H1 (cell line): ENCODE measurements at regions not wholly inside any gene's neighbourhood (a gene's known extent, or its start where the extent isn't known, plus 50 kb on each side); places are given as distances from the start of the nearest gene placed in this dataset.

Experiments used
- CHD7 ChIP-seq: fragments of 300-600 bp; sonication (generic); IDR thresholded peaks from 2 replicates; pipeline ENCODE4 v1.7.1; 2012; ENCODE audit warnings: low read length, moderate library complexity, mild to moderate bottlenecking, inconsistent platforms; ENCODE audit not compliant: insufficient replicate concordance
- KDM4A ChIP-seq: IDR thresholded peaks from one replicate; pipeline ENCODE4 v1.7.1; 2012; ENCODE audit warnings: low read depth, mild to moderate bottlenecking, moderate library complexity, low read length, inconsistent platforms; ENCODE audit not compliant: severe bottlenecking

- TF ChIP-seq CHD7 (no peak), KDM4A (no peak)
These were observed 82.2 kb downstream of the EDNRB start (continued) for GRCh38 chr13:77836423-77836822.
